RWPE1 (cell line): ENCODE measurements at regions not wholly inside any gene's neighbourhood (a gene's known extent, or its start where the extent isn't known, plus 50 kb on each side); places are given as distances from the start of the nearest gene placed in this dataset.

Experiments
- CTCF ChIA-PET: fragments of 350-600 bp; sonication (Branson Sonifier 250); formaldehyde crosslinking; extraction: SDS; loops from one replicate; lab custom pipeline; 2021; lab: Yijun Ruan, JAX
- POLR2A ChIA-PET: fragments of 400-600 bp; formaldehyde crosslinking; extraction: SDS; loops from one replicate; lab custom pipeline; 2020; ENCODE audit warnings: antibody characterized with exemption; ENCODE audit not compliant: low non-redundant PET; lab: Yijun Ruan, JAX
- DNase-seq: peaks from one replicate; pipeline ENCODE4 v3.0.0; 2012; ENCODE audit warnings: low spot score
- H3K27ac ChIP-seq: fragments of 450-650 bp; 2 replicates; pipeline ENCODE4 v1.5.1; 2017
- TF ChIP-seq, protein P1 (sequence below): fragments of 450-650 bp; conservative IDR thresholded peaks from 2 replicates; pipeline ENCODE4 v1.5.1; 2017; ENCODE audit warnings: low read depth, mild to moderate bottlenecking

DNA sequence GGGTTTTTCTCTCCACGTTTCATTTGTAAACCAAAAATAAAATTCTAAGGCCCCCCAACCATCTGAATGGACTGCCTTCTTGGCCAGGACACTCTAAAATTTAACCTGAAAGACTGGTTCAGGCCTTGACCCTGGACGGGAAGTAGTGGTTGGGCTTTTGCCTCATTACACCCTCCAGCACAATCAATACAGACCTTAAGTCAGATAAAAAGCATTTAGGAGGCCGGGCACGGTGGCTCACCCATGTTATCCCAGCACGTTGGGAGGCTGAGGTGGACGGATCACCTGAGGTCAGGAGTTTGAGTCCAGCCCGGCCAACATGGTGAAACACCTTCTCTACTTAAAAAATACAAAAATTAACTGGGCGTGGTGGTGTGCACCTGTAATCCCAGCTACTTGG, 91.6 kb upstream of the PPP1R26 start:
- no peak overlapping the region for H3K27ac ChIP-seq
- TF ChIP-seq, protein P1, sequence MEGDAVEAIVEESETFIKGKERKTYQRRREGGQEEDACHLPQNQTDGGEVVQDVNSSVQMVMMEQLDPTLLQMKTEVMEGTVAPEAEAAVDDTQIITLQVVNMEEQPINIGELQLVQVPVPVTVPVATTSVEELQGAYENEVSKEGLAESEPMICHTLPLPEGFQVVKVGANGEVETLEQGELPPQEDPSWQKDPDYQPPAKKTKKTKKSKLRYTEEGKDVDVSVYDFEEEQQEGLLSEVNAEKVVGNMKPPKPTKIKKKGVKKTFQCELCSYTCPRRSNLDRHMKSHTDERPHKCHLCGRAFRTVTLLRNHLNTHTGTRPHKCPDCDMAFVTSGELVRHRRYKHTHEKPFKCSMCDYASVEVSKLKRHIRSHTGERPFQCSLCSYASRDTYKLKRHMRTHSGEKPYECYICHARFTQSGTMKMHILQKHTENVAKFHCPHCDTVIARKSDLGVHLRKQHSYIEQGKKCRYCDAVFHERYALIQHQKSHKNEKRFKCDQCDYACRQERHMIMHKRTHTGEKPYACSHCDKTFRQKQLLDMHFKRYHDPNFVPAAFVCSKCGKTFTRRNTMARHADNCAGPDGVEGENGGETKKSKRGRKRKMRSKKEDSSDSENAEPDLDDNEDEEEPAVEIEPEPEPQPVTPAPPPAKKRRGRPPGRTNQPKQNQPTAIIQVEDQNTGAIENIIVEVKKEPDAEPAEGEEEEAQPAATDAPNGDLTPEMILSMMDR, result no peak
- CTCF ChIA-PET, result no interaction called here
- POLR2A ChIA-PET, result no interaction called here
- no peak for DNase-seq

- TF ChIP-seq, protein P1, result no peak
- ChIA-PET POLR2A (no interaction called here), CTCF (interaction anchor here (0.5 kb wide), 1 partner anchor 547 kb away, joined by 3 read pairs; no protein-coding TSS in a partner anchor)
- DNase-seq, result no peak
- no peak overlapping the region for H3K27ac ChIP-seq
Measured at GRCh38 chr9:135388530-135388929, 91.1 kb upstream of the PPP1R26 start.

DNA sequence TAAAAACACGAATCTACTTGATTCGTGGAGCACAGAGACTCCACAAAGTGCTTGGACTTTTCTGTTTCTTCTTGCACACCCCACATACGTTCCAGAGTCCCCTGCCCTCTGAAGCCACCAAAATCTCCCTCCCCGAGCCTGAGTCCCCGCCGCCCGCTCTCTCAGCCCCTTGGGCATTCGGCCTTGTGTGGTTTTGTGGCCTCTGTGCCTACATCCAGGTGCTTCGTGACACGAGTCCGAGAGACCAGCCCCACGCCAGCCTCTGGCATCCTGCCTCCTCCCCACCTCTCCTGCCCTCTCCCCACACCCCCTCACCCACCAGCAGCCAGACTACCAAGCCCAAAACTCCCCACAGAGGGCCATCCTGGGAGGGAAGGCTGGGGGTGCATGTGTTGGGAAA, 87.8 kb upstream of the PPP1R26 start:
- ChIA-PET CTCF (no interaction called here), POLR2A (no interaction called here)
- DNase-seq, result no peak
- no peak overlapping the region for H3K27ac ChIP-seq
- TF ChIP-seq, protein P1, result no peak

DNA sequence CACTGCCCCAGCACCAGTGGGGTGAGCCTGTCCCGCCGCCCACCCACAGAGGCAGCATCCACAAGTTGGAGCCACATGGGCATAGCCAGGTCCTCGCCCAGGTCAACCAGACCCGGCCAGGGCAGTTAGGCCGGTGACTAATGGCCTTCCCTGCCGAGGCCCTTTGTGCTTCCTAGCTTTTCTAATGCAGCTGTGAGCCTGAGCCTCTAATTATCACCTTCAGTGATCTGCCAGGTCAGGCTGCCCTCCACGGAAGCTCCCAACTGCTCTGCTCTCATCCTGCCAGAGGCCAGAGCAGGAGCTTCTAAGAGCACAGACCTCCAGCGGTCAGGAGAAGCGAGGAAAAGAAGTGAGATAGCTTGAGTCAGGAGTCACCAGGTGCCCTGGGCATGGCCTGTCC, 87.1 kb upstream of the PPP1R26 start:
- ChIA-PET POLR2A (no interaction called here), CTCF (no interaction called here)
- no peak overlapping the region for H3K27ac ChIP-seq
- no peak for DNase-seq
- TF ChIP-seq, protein P1, result no peak

DNA sequence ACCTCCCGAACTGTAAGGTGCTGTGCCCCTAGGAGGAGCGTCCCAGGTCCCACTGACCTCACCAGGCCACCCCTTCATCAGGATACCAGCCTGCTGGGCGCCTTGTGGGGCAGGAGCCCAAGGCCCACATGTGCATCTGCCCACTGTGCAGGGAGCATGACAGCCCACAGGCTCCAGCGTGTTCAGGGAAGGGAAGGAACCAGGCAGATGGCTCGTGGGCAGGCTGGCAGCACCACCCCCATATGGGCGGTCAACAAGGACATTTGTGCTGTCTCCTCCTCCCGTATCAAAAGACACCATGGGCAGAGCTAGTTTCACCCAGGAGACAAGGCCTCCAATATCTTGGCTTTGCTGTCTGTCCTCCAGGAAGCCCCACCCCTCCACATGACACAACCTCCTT, 85.5 kb upstream of the PPP1R26 start:
- TF ChIP-seq, protein P1, result no peak
- ChIA-PET POLR2A (no interaction called here), CTCF (no interaction called here)
- DNase-seq, result no peak
- no peak overlapping the region for H3K27ac ChIP-seq

DNA sequence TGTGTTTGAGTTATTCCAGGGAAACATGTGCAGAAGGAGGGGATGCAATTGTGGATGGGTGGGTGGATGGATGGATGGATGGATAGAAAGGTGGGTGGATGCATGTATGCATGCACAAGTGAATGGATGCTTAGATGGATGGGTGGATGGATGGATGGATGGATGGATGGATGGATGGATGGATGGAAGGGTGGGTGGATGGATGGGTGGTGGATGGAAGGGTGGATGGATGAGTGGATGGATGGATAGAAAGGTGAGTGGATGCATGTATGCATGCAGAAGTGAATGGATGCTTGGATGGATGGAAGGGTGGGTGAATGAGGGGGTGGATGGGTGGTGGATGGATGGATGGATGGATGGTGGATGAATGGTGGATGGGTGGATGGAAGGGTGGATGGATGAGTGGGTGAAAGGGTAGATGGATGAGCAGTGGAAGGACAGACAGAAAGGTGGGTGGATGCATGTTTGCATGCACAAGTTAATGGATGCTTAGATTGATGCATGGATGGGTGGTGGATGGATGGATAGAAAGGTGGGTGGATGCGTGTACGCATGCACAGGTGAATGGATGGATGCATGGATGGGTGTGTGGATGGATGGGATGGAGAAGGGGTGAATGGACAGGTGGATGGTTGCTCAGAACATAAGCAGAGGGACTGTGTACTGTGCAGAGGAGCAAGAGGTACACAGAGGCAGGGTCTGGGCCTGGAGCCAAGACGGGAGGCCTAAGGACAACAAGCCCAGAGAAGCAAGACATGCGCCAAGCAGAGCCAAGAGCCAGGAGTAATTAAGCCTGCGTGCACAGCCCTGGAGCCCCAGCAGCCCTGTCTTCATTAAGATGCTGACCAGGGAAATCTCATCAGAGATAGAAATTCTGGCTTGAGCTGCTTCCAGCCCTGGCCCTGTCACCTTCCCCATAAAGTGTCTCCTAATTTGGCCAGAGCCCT, 84.6 kb upstream of the PPP1R26 start:
- ChIA-PET CTCF (no interaction called here), POLR2A (interaction anchor here (0.6 kb wide), 1 partner anchor 150 kb away, joined by 3 read pairs; no protein-coding TSS in a partner anchor)
- no peak for DNase-seq
- no peak overlapping the region for H3K27ac ChIP-seq
- TF ChIP-seq, protein P1, result no peak
